HG02763 (cell line): ENCODE measurements at regions not wholly inside any gene's neighbourhood (a gene's known extent, or its start where the extent isn't known, plus 50 kb on each side); places are given as distances from the start of the nearest gene placed in this dataset.
"Not testable (repeated sequence)": the region's sequence is repeated elsewhere in the genome, so short reads cannot be mapped to it uniquely, and the experiment has no call there.

Experiments
- ATAC-seq: cut with Tn5 transposase; IDR thresholded peaks from one replicate; pipeline ENCODE4 v1.9.1; 2021; ENCODE audit warnings: mild to moderate bottlenecking, moderate library complexity; ENCODE audit not compliant: unreplicated experiment

GRCh38 chr6:80442366-80442765, 335.9 kb downstream of the BCKDHB start:
- ATAC-seq, result no peak

GRCh38 chr6:80441131-80441530, 334.7 kb downstream of the BCKDHB start:
- ATAC-seq, result no peak

- no peak for ATAC-seq
Observed at GRCh38 chr6:80440496-80441115, 334.1 kb downstream of the BCKDHB start.

- no peak for ATAC-seq
Observed at GRCh38 chr6:80439721-80440470, 333.4 kb downstream of the BCKDHB start.

- ATAC-seq, result no peak
Observed at GRCh38 chr6:80438772-80439171, 332.3 kb downstream of the BCKDHB start.

GRCh38 chr6:80437801-80438200, 331.3 kb downstream of the BCKDHB start:
- no peak for ATAC-seq

GRCh38 chr6:80437221-80437620, 330.8 kb downstream of the BCKDHB start:
- ATAC-seq, result no peak

GRCh38 chr6:80436663-80437062, 330.2 kb downstream of the BCKDHB start:
- no peak for ATAC-seq

- no peak for ATAC-seq
Observed at GRCh38 chr6:80435457-80435856, 329.0 kb downstream of the BCKDHB start.

GRCh38 chr6:80434691-80435350, 328.4 kb downstream of the BCKDHB start:
- ATAC-seq, result no peak

GRCh38 chr6:80433673-80434025, 327.2 kb downstream of the BCKDHB start:
- no peak for ATAC-seq

- ATAC-seq, result no peak
Observed at GRCh38 chr6:80433010-80433672, 326.7 kb downstream of the BCKDHB start.

- ATAC-seq, result no peak
Observed at GRCh38 chr6:80425089-80425823, 318.8 kb downstream of the BCKDHB start.

- ATAC-seq, result no peak
Observed at GRCh38 chr6:80411486-80411885, 305.0 kb downstream of the BCKDHB start.

- not testable (repeated sequence) for ATAC-seq
Observed at GRCh38 chr6:80407976-80408375, 301.5 kb downstream of the BCKDHB start.

- no peak for ATAC-seq
Observed at GRCh38 chr6:80404889-80405288, 298.4 kb downstream of the BCKDHB start.

- no peak for ATAC-seq
Observed at GRCh38 chr6:80403365-80403764, 296.9 kb downstream of the BCKDHB start.

- no peak for ATAC-seq
Observed at GRCh38 chr6:80402266-80402665, 295.8 kb downstream of the BCKDHB start.
